Activated CD4-positive, CD25-positive, alpha-beta regulatory T cell treated with anti-CD3 and anti-CD28 coated beads, Interleukin-2, amount 50 U/mL, for 72 hours (primary cell): ENCODE measurements at regions not wholly inside any gene's neighbourhood (a gene's known extent, or its start where the extent isn't known, plus 50 kb on each side); places are given as distances from the start of the nearest gene placed in this dataset.
"Not testable (repeated sequence)": the region's sequence is repeated elsewhere in the genome, so short reads cannot be mapped to it uniquely, and the experiment has no call there.

Source experiments
- DNase-seq: peaks from one replicate; pipeline ENCODE4 v3.0.0; 2021

DNA sequence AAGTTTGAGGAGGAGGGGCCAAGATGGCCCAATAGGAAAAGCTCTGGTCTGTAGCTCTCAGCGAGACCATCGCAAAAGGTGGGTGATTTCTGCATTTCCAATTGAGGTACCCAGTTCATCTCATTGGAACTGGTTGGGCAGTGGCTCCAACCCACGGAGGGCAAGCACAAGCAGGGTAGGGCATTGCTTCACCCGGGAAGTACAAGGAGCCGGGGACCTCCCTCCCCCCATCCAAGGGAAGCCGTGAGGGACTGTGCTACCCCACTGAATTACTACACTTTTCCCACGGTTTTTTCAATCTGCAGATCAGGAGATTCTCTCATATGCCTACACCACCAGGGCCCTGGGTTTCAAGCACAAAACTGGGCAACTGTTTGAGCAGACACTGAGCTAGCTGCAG is 58.0 kb upstream of the EFCAB3 start:
- no peak for DNase-seq

DNA sequence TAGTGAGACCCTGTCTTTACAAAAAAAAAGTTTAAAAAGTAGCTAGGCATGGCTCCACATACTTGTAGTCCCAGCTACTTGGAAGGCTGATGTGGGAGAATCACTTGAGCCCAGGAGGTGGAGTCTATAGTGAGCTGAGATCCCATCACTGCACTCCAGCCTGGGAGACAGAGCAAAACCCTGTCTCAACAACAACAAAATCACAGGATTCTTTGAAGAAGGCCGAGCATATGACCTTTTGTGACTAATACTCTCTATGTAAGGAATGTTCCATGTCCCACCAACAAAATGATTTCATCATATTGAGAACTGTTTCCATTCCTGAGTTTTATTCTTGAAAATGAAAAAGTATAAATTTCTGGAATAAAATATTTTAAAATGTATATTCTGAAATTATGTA is 58.9 kb upstream of the EFCAB3 start:
- DNase-seq: no peak

- no peak for DNase-seq
These were observed 60.5 kb upstream of the EFCAB3 start for GRCh38 chr17:62319846-62320245.

GRCh38 chr17:62309396-62309795 is 71.0 kb upstream of the EFCAB3 start:
- DNase-seq: no peak

GRCh38 chr17:62307196-62307595 is 73.2 kb upstream of the EFCAB3 start:
- DNase-seq: no peak

DNA sequence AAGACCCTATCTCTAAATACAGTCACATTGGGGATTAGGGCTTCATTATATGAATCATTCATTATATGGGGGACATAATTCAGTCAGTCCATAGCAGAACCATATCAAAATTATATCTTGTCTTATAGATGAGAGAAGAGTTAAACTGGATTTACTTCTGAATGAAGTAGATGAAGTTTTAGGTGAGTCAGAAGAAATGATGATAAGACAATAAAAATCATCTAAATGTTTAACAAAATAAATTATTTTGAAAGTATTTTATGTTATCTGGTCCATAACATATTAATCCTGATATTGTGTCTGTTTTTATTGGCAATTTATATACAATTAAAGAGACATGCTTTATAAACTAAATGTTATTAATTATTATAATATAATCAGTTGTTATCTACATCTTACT is 76.9 kb upstream of the EFCAB3 start:
- DNase-seq: no peak

GRCh38 chr17:62300697-62301096 is 79.7 kb upstream of the EFCAB3 start:
- DNase-seq: no peak

- not testable (repeated sequence) for DNase-seq
These were observed 105.1 kb upstream of the EFCAB3 start for GRCh38 chr17:62275290-62275689.

DNA sequence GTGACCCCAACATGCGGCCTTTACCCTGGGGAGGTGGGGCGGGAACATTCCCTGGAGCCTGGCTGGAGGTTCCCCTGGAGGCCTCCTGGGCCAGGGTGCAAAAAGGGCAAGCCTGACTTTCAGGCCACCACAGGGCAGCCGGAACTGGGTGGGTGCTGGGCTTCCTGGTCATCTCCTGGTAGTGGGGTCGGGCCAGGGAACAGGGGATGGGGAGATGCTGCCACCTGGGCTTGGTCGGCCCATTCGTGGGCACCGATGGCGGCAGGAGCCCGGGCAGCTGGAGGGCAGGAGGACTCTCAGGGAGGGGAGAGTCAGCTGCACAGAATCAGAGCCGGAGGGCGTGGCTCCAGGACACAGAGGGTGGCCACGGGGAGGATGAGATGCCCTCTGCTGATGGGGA is 112.0 kb upstream of the EFCAB3 start:
- not testable (repeated sequence) for DNase-seq

GRCh38 chr17:62264974-62265373 is 115.4 kb upstream of the EFCAB3 start:
- not testable (repeated sequence) for DNase-seq

DNA sequence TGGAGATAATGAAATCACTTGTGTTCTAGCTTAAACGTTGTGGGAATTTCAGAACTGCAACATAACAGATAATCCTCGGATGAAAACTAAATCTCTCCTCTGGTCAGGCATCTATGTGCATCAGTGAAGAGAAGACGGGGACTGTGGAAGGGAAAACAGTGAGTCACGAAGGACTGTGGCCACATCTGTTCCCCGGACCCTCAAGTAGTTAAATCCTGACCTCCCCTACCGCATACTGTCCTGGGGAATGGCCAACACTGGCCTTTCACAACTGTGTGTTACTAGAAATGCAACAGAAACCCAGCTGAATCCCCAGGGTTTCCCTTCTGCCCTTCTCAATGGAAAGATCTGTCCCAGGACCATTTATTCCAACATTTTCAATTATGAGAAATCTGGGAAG is 124.6 kb upstream of the EFCAB3 start:
- DNase-seq: not testable (repeated sequence)

- DNase-seq: not testable (repeated sequence)
These were observed 138.3 kb upstream of the EFCAB3 start for GRCh38 chr17:62242076-62242475.

GRCh38 chr17:62239569-62239968 is 140.8 kb upstream of the EFCAB3 start:
- not testable (repeated sequence) for DNase-seq

- not testable (repeated sequence) for DNase-seq
These were observed 141.6 kb upstream of the EFCAB3 start for GRCh38 chr17:62238551-62239338.

DNA sequence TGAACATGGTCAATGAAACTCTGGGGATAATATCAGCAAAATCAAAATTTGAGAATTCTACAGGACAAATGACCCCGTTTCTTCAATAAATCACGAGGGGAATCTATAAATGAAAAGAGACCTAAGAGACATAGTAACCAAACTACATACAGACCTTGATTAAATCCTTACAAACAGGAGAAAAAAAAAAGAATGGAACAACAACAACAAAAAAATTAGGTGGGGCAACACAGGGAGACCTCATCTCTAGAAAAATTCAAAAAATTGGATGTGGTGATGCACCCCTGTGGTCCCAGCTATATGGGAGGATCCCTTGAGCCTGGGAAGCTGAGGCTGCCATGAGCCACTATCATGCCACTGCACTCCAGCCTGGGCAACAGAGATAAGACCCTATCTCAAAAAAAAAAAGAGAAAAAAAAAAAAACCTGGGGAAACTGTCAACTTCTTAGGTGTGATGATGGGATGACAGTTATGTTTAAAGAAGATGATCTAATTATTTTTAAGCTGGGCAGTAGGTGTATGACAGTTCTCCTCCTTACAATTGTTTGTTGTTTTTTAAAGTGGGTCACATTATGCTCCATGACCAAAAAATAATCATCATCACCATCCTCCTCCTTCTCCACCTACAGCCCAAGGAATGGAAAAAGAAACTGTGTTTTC is 146.4 kb upstream of the EFCAB3 start:
- DNase-seq: not testable (repeated sequence)

GRCh38 chr17:62231293-62231692 is 149.1 kb upstream of the EFCAB3 start:
- DNase-seq: not testable (repeated sequence)

GRCh38 chr17:62226610-62227240 is 153.6 kb upstream of the EFCAB3 start:
- DNase-seq: not testable (repeated sequence)

- not testable (repeated sequence) for DNase-seq
These were observed 156.8 kb upstream of the EFCAB3 start for GRCh38 chr17:62223585-62223984.

DNA sequence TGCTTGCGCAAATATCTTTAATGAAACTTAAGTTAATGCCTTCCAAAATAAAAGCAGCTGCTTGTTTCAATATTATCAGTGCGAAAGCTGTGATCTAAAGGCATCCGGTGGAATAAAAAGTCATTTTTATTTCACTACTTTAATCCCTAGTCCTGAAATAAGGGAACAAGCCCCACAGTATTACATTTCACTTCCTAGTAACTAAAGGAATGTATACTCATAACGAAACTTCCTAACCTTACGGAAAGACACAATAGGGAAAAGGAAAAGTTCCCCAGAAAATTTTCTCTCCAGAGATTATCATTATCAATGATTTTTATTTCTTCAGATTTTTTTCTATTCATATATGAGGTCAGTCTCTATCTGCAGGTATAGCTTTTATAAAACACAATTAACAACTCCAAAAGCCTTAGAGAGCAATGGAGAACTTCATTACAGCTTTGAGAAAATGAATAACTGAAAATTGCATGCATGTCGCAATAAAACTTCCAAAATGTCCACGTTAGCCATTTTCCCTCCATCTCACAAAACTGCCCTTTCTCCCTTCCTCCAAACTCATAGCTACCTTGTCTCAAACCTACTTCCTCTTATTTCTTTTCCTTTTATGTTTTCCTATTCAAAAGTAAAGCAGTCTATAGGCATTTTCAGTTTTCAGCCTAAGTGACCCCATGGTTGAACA is 154.3 kb upstream of the MED13 start:
- no peak for DNase-seq

DNA sequence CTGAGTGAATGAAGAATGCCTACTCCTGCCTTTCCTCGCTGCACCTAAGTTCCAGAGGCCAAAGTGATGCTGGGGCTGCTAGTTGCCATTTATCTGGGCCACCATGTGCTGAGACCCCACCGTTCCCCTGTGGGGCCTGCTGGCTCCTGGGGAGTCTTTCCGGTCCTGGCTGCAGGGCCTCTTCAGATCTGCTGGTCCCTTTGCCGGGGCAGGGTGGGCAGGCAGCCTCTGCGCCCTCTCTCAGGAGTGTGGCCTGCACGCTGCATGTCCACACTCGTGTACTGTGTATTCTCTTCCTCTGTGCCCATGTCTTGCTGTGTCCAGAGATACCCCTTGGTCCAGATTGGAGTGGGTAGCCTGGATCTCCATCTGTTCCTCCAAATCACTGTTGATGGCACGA is 151.8 kb upstream of the MED13 start:
- DNase-seq: no peak

GRCh38 chr17:62215891-62216290 is 150.8 kb upstream of the MED13 start:
- not testable (repeated sequence) for DNase-seq

GRCh38 chr17:62206550-62206949 is 141.5 kb upstream of the MED13 start:
- DNase-seq: no peak

- not testable (repeated sequence) for DNase-seq
These were observed 132.1 kb upstream of the MED13 start for GRCh38 chr17:62197156-62197555.
